ENCODE measurements at regions not wholly inside any gene's neighbourhood (a gene's known extent, or its start where the extent isn't known, plus 50 kb on each side); places are given as distances from the start of the nearest gene placed in this dataset.
"Not testable (repeated sequence)": the region's sequence is repeated elsewhere in the genome, so short reads cannot be mapped to it uniquely, and the experiment has no call there.

- no peak for DNase-seq
Measured at GRCh38 chr13:55528434-55528833, 1612.3 kb upstream of the PRR20A start.

DNA sequence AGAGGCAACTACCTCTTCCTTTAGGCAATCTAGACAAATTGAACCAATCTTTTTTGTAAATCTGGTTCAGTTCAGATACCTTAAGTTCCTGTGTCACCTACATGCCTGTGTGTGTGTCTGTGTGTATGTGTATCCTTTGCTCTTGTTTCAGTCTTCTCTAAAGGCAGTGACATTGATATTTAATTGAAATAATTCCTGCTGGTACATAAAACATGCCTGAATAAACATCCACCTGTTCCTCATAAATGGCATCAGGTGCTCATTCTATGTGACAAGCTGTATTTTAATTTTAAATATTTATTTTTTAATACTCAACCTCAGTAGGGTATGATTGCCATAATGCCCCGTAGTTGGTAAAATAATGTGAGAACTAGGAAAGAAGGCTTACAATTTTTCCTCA is 1606.4 kb upstream of the PRR20A start:
- DNase-seq = no peak

- DNase-seq = no peak
Measured at GRCh38 chr13:55538424-55538823, 1602.3 kb upstream of the PRR20A start.

DNA sequence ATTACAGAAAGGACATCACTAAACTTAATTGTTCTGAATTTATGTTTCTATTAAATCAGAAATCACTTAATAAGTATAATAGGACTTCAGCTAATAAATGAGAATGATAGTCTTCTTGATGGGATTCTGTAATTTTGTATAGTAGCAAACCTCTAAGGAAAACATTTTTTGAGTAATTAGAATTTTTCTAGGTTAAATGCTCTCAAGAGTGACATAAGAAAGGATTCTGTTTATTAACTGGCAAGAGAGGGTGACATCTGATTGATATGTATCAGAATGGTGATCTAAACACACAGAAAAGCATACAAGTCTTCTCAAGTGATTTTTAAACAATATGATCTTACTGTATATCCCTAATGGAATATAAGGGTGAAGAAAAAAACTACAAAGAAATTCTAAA is 1597.7 kb upstream of the PRR20A start:
- no peak for DNase-seq

GRCh38 chr13:55550624-55551023 is 1590.1 kb upstream of the PRR20A start:
- no peak for DNase-seq

DNA sequence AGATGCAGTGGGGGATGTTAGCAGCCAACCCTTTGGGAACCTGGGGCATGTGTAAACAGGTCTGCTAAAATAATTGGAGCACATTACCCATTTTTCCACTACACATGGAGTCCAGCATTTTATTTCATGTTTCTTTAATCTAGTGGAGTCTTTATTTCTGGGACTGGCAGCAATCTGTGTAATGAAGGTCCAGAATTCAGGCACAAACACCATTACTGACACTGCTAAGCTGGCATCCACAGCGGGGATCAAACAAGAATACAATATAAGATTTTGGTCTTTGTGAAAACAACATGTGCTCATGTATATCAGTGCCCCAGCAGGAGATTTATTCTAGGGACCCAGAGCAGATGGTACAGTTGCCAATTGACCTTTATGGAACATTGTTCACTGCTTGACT is 1587.0 kb upstream of the PRR20A start:
- DNase-seq = no peak

- DNase-seq = no peak
Measured at GRCh38 chr13:55554741-55555140, 1586.0 kb upstream of the PRR20A start.

- DNase-seq = no peak
Measured at GRCh38 chr13:55560331-55560730, 1580.4 kb upstream of the PRR20A start.

- DNase-seq = no peak
Measured at GRCh38 chr13:55563267-55563666, 1577.5 kb upstream of the PRR20A start.

- no peak for DNase-seq
Measured at GRCh38 chr13:55566334-55566733, 1574.4 kb upstream of the PRR20A start.

- DNase-seq = no peak
Measured at GRCh38 chr13:55566779-55567178, 1573.9 kb upstream of the PRR20A start.

- no peak for DNase-seq
Measured at GRCh38 chr13:55567721-55568625, 1572.7 kb upstream of the PRR20A start.

DNA sequence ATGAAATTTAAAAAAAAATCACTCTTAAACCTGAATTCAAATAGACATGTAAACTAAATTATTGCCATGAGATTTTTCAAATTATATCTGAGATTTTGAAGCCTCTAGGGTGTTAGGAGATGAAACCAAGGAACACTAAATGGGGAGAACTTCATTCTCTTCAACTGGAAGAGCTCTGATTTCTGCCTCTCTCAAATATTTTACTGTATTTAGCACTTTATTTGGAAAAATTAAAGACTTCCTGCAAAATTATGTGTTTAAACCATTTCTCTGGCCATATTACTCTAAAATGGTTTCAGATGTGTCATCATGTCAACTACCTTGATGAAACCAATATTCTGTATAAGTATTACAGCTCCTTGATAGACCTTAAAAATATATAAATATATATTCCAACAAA is 1571.6 kb upstream of the PRR20A start:
- no peak for DNase-seq

- no peak for DNase-seq
Measured at GRCh38 chr13:55569514-55569913, 1571.2 kb upstream of the PRR20A start.

GRCh38 chr13:55570371-55570770 is 1570.3 kb upstream of the PRR20A start:
- DNase-seq = no peak

DNA sequence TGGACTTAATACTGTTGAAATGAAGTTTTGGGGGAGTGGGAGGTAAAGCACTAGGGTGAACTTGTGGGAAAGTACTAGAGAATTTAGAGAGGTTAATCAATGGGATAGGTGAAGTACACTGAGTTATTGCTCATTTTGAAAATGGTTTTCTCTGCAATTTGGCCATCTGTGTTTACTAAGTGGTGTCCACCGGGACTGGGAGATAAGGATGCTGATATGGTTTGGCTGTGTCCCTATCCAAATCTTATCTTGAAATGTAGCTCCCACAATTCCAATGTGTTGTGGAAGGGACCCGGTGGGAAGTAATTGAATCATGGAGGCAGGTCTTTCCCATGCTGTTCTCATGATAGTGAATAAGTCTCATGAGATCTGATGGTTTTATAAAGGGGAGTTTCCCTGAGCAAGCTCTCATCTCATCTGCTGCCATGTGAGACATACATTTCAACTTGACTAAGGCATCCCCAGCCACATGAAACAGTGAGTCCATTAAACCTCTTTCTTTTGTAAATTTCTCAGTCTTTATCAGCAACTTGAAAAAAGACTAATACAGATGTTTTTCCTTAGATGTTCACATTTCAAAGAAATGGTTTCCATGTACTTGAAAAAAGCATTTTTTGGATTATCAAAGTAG is 1569.4 kb upstream of the PRR20A start:
- no peak for DNase-seq

GRCh38 chr13:55572408-55572807 is 1568.3 kb upstream of the PRR20A start:
- no peak for DNase-seq

DNA sequence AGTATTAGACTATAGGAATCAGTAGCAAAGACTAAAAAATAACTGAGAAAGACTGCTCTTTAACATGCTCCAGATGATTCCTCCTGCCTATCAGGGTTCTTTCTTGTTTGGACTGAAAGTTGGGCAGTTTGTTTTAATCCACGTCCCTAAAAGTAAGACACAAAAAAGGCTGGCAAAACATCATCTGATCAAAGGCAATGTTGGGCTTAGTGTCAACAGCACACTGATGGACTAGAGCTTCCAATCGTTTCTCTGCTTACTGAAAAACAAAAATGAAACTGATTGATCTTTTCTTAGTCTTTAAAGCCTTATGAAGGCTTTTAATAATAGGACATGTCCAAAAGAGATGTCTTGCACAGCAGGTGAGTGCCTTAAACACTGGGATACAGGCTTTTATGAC is 1567.9 kb upstream of the PRR20A start:
- no peak for DNase-seq

GRCh38 chr13:55573565-55573964 is 1567.2 kb upstream of the PRR20A start:
- DNase-seq = no peak

DNA sequence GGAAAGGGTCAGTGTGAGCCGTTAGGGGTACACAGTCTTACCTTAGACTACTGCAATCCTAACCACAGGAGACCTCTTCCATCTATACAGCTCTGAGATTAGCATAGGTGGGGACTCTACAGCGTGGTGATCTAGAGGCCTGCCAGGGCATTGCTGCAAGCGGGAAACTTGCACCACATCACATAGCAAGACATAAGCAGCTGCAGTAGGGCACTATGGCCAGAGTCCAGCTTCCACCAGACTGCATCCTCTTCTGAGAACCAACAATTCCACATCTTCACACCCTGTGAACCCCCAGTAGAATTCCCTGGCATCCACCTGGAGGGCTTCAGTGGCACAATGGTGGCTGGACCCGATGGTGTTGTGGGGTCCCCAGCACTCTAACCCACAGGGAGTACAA is 1564.3 kb upstream of the PRR20A start:
- DNase-seq = no peak

GRCh38 chr13:55577082-55577846 is 1563.5 kb upstream of the PRR20A start:
- DNase-seq = no peak

- no peak for DNase-seq
Measured at GRCh38 chr13:55577847-55578210, 1562.9 kb upstream of the PRR20A start.

DNA sequence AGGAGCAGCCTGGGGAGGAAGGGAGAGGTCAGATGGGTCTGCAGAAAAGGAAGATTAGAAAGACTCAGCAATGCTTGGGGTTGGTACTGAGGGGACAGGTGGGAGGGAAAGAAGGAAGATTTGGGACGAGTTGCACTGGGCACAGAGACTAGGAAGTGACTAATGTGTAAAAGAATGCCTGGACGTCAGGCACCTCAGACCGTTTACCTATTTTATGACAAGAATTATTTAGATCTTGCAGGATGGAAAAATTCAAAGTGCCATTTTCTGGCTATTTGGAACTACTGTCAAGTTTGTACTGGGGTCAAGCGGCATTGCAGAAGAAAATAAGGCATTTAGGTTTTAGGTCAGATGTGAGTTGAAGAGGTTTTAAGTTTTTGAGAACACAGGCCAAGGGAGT is 1558.4 kb upstream of the PRR20A start:
- not testable (repeated sequence) for DNase-seq

Data from NCI-H1436 (cell line).